Stimulated activated CD4-positive, alpha-beta T cell treated with anti-CD3 and anti-CD28 coated beads, TNF-alpha, amount 100 ng/mL, for 1 hour (primary cell): ENCODE measurements at regions not wholly inside any gene's neighbourhood (a gene's known extent, or its start where the extent isn't known, plus 50 kb on each side); places are given as distances from the start of the nearest gene placed in this dataset.

Experiments used
- DNase-seq, 3 donors: peaks; one replicate each; pipeline ENCODE4 v3.0.0-alpha.2; 2020; ENCODE audit warnings: low read depth in 3 of 3, low spot score in 1 of 3

- DNase-seq, result no peak
These were observed 119.7 kb upstream of the RAD23B start for GRCh38 chr9:107163370-107163769.

- DNase-seq, result no peak
These were observed 113.3 kb upstream of the RAD23B start for GRCh38 chr9:107169796-107170195.

- no peak for DNase-seq
These were observed 112.3 kb upstream of the RAD23B start for GRCh38 chr9:107170801-107171200.

GRCh38 chr9:107172160-107172978 is 110.7 kb upstream of the RAD23B start:
- DNase-seq, result peak; percentile 9 to 42 (median 17)

GRCh38 chr9:107172979-107173347 is 110.1 kb upstream of the RAD23B start:
- no peak for DNase-seq

- DNase-seq, result no peak
These were observed 109.5 kb upstream of the RAD23B start for GRCh38 chr9:107173422-107174180.

GRCh38 chr9:107174441-107174840 is 108.6 kb upstream of the RAD23B start:
- no peak for DNase-seq

GRCh38 chr9:107175041-107175440 is 108.0 kb upstream of the RAD23B start:
- DNase-seq, result no peak

GRCh38 chr9:107175816-107176435 is 107.2 kb upstream of the RAD23B start:
- DNase-seq, result no peak

GRCh38 chr9:107176436-107177151 is 106.5 kb upstream of the RAD23B start:
- DNase-seq, result no peak

- no peak for DNase-seq
These were observed 105.7 kb upstream of the RAD23B start for GRCh38 chr9:107177243-107177839.

- DNase-seq, result no peak
These were observed 105.2 kb upstream of the RAD23B start for GRCh38 chr9:107177857-107178256.

GRCh38 chr9:107178293-107178692 is 104.8 kb upstream of the RAD23B start:
- DNase-seq, result no peak

GRCh38 chr9:107180206-107180605 is 102.9 kb upstream of the RAD23B start:
- DNase-seq, result no peak

- DNase-seq, result no peak
These were observed 99.9 kb upstream of the RAD23B start for GRCh38 chr9:107183176-107183575.

GRCh38 chr9:107188376-107188775 is 94.7 kb upstream of the RAD23B start:
- no peak for DNase-seq

- DNase-seq, result no peak
These were observed 92.8 kb upstream of the RAD23B start for GRCh38 chr9:107190061-107190935.

GRCh38 chr9:107190936-107191290 is 92.2 kb upstream of the RAD23B start:
- no peak for DNase-seq

GRCh38 chr9:107193251-107193650 is 89.8 kb upstream of the RAD23B start:
- DNase-seq, result no peak

GRCh38 chr9:107198718-107199117 is 84.4 kb upstream of the RAD23B start:
- DNase-seq, result no peak
